Astrocyte of the spinal cord (primary cell): ENCODE measurements at regions not wholly inside any gene's neighbourhood (a gene's known extent, or its start where the extent isn't known, plus 50 kb on each side); places are given as distances from the start of the nearest gene placed in this dataset.

Source experiments
- DNase-seq: peaks from one replicate; pipeline ENCODE4 v3.0.0; 2011; ENCODE audit warnings: low read depth, low spot score
- H3K4me3 ChIP-seq: 2 replicates; pipeline ENCODE4 v1.5.1; 2011; ENCODE audit warnings: low read depth, mild to moderate bottlenecking, low read length, moderate library complexity
- CTCF ChIP-seq: IDR thresholded peaks from 2 replicates; pipeline ENCODE4 v1.5.1; 2012; ENCODE audit warnings: low read depth, mild to moderate bottlenecking, low read length, inconsistent platforms
- in situ Hi-C: cut with HindIII; loops from 2 replicates; pipeline ENCODE4 v1.10.0; 2017; ENCODE audit warnings: low sequenced_read_pairs

- no peak for TF ChIP-seq CTCF
- no peak for DNase-seq
- H3K4me3 ChIP-seq = no peak overlapping the region
- in situ Hi-C loops = no loop called here
These were observed 238.6 kb downstream of the TFAP2B start for GRCh38 chr6:51057296-51057695.

GRCh38 chr6:51060262-51060762 lies 241.6 kb downstream of the TFAP2B start:
- no peak for DNase-seq
- in situ Hi-C loops = no loop called here
- TF ChIP-seq CTCF = no peak
- H3K4me3 ChIP-seq = no peak overlapping the region

- TF ChIP-seq CTCF = no peak
- no peak overlapping the region for H3K4me3 ChIP-seq
- DNase-seq = no peak
- in situ Hi-C loops = no loop called here
These were observed 243.6 kb downstream of the TFAP2B start for GRCh38 chr6:51062166-51062722.

- TF ChIP-seq CTCF = no peak
- DNase-seq = no peak
- no peak overlapping the region for H3K4me3 ChIP-seq
- in situ Hi-C loops = no loop called here
These were observed 259.3 kb downstream of the TFAP2B start for GRCh38 chr6:51077821-51078518.

GRCh38 chr6:51090343-51090742 lies 271.7 kb downstream of the TFAP2B start:
- no peak overlapping the region for H3K4me3 ChIP-seq
- DNase-seq = no peak
- in situ Hi-C loops = no loop called here
- no peak for TF ChIP-seq CTCF

- TF ChIP-seq CTCF = no peak
- DNase-seq = no peak
- H3K4me3 ChIP-seq = no peak overlapping the region
- in situ Hi-C loops = no loop called here
These were observed 275.2 kb downstream of the TFAP2B start for GRCh38 chr6:51093871-51094270.
